Left ventricle myocardium inferior (tissue), 1 donor: ENCODE measurements at regions not wholly inside any gene's neighbourhood (a gene's known extent, or its start where the extent isn't known, plus 50 kb on each side); places are given as distances from the start of the nearest gene placed in this dataset.
"Not testable (repeated sequence)": the region's sequence is repeated elsewhere in the genome, so short reads cannot be mapped to it uniquely, and the experiment has no call there.

Experiments used
- DNase-seq: peaks from one replicate; pipeline ENCODE4 v3.0.0-alpha.2; 2020
- H3K27ac ChIP-seq: fragments of 200-600 bp; replicated peaks from 2 replicates; pipeline ENCODE4 v1.8.0; 2021
- H3K27me3 ChIP-seq: fragments of 200-600 bp; 2 replicates; pipeline ENCODE4 v1.8.0; 2021; ENCODE audit warnings: low read depth
- H3K36me3 ChIP-seq: fragments of 200-600 bp; 2 replicates; pipeline ENCODE4 v1.8.0; 2021
- H3K4me1 ChIP-seq: fragments of 200-600 bp; 2 replicates; pipeline ENCODE4 v1.8.0; 2021
- H3K4me3 ChIP-seq: fragments of 200-600 bp; 2 replicates; pipeline ENCODE4 v1.8.0; 2021; ENCODE audit warnings: mild to moderate bottlenecking, moderate library complexity
- H3K9me3 ChIP-seq: fragments of 200-600 bp; replicated peaks from 2 replicates; pipeline ENCODE4 v1.8.0; 2021
- CTCF ChIP-seq: fragments of 200-600 bp; IDR thresholded peaks from 2 replicates; pipeline ENCODE4 v1.8.0; 2021; ENCODE audit warnings: antibody characterized with exemption, mild to moderate bottlenecking, borderline replicate concordance
- intact Hi-C: fragments of 100-400 bp; cut with micrococcal nuclease; formaldehyde crosslinking; loops from one replicate; pipeline ENCODE4 v1.11.0; 2022
- donor health status: DM: no; HTN: yes; CAD: no; lungs with severe emphysema.

DNA sequence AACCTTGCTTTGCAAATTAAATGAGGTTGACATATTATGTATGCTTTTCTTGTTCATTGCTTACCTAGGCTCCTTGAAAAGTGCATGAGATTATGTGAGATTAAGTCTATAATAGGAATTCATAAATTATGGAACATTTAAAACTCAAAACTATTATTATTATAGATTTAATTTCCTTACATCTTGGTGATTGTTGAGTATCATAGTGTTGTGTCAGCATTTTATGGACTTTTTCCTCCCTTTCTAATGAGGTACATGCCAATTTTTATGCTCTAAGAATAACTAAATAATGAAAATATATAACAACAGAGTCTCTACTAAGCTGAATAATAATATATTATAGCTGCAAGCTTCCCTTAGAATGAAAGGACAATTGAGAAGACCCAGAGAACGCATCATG is 848.8 kb upstream of the AADAT start:
- Histone ChIP-seq H3K4me1 (no peaks in the 10 kb centered on the region), H3K36me3 (no peaks in the 10 kb centered on the region), H3K27me3 (no peaks in the 10 kb centered on the region), H3K9me3 (peaks cover 24% of the 10 kb centered on the region), H3K4me3 (no peak overlapping the region), H3K27ac (no peak overlapping the region)
- intact Hi-C loops = no loop called here
- no peak for TF ChIP-seq CTCF
- DNase-seq = no peak

DNA sequence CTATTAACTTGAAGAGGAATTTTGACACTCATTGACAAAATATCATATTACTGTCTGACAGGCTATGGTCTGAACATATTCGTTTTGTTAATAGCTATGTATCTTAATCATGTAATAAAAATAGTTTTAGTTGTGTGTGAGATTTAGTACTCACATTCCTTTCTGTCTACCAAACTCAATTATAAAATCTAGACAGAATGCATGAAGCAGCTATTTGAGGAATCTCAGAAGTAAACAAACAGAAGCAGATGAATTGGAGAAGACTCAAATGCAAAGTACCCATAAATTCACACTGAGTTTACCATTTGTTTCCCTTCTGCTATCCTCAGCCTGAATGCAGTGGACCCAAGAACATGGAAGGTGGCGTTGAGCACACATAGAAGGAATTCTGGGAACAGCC is 841.6 kb upstream of the AADAT start:
- intact Hi-C loops = no loop called here
- Histone ChIP-seq H3K27me3 (no peaks in the 10 kb centered on the region), H3K36me3 (no peaks in the 10 kb centered on the region), H3K4me3 (no peak overlapping the region), H3K9me3 (no peaks in the 10 kb centered on the region), H3K4me1 (no peaks in the 10 kb centered on the region), H3K27ac (no peak overlapping the region)
- no peak for DNase-seq
- no peak for TF ChIP-seq CTCF

GRCh38 chr4:170888660-170889059 is 798.9 kb upstream of the AADAT start:
- Histone ChIP-seq H3K27ac (no peak overlapping the region), H3K4me3 (no peak overlapping the region), H3K36me3 (no peaks in the 10 kb centered on the region), H3K27me3 (no peaks in the 10 kb centered on the region), H3K4me1 (no peaks in the 10 kb centered on the region), H3K9me3 (peaks cover 7% of the 10 kb centered on the region)
- intact Hi-C loops = no loop called here
- TF ChIP-seq CTCF = no peak
- DNase-seq = no peak

- H3K36me3 ChIP-seq = no peaks in the 10 kb centered on the region
- no peaks in the 10 kb centered on the region for H3K4me1 ChIP-seq
- H3K27ac ChIP-seq = no peak overlapping the region
- no peak for DNase-seq
- H3K9me3 ChIP-seq = no peaks in the 10 kb centered on the region
- H3K4me3 ChIP-seq = no peak overlapping the region
- intact Hi-C loops = no loop called here
- no peaks in the 10 kb centered on the region for H3K27me3 ChIP-seq
- no peak for TF ChIP-seq CTCF
Measured at GRCh38 chr4:170887396-170887795, 797.6 kb upstream of the AADAT start.

GRCh38 chr4:170884969-170885570 is 795.3 kb upstream of the AADAT start:
- DNase-seq = no peak
- intact Hi-C loops = no loop called here
- H3K27ac ChIP-seq = no peak overlapping the region
- no peak overlapping the region for H3K4me3 ChIP-seq
- TF ChIP-seq CTCF = no peak
- no peaks in the 10 kb centered on the region for H3K36me3 ChIP-seq
- no peaks in the 10 kb centered on the region for H3K27me3 ChIP-seq
- no peaks in the 10 kb centered on the region for H3K4me1 ChIP-seq
- H3K9me3 ChIP-seq = no peaks in the 10 kb centered on the region

- H3K4me1 ChIP-seq, H3K27ac ChIP-seq, DNase-seq, H3K27me3 ChIP-seq, H3K9me3 ChIP-seq, H3K4me3 ChIP-seq, H3K36me3 ChIP-seq, intact Hi-C loops: not testable (repeated sequence)
Measured at GRCh38 chr4:170881646-170882045, 791.9 kb upstream of the AADAT start.
